ENCODE measurements at regions not wholly inside any gene's neighbourhood (a gene's known extent, or its start where the extent isn't known, plus 50 kb on each side); places are given as distances from the start of the nearest gene placed in this dataset.

GRCh38 chr2:174659069-174659900, 61.7 kb upstream of the WIPF1 start:
- Histone ChIP-seq H2AFZ (ENCODE audit: low read depth) (no peak overlapping the region), H3K4me2 (no peak overlapping the region), H3K4me3 (ENCODE audit: low read depth in 2 of 2, low read length in 1 of 2) (no peak overlapping the region), H3K4me1 (ENCODE audit: control insufficient read depth in 1 of 2, insufficient read depth in 2 of 2, low read depth in 1 of 2, low read length in 1 of 2) (peaks cover 19 to 44% of the 10 kb centered on the region in 2 experiments), H3F3A (replicated peaks; ENCODE audit: insufficient read depth) (peaks cover 18% of the 10 kb centered on the region), H4K20me1 (ENCODE audit: insufficient read depth) (peaks cover 8% of the 10 kb centered on the region), H3K27me3 (ENCODE audit: insufficient read depth) (no peaks in the 10 kb centered on the region), H3K9ac (no peak overlapping the region), H3K9me3 (no peaks in the 10 kb centered on the region), H3K36me3 (replicated peaks in 1 of 2; ENCODE audit: control insufficient read depth in 1 of 2, insufficient read depth in 2 of 2, low read length in 1 of 2) (peaks cover 14 to 20% of the 10 kb centered on the region in 2 experiments), H3K79me2 (ENCODE audit: insufficient read depth) (peaks cover 73% of the 10 kb centered on the region), H3K27ac (ENCODE audit: low read depth in 2 of 2, low read length in 1 of 2) (no peak overlapping the region), H3K9me2 (no peaks in the 10 kb centered on the region)
- CTCF ChIA-PET, result interaction anchor here (1.0 kb wide), 2 partner anchors 10 to 41 kb away, joined by 3 read pairs; no protein-coding TSS in a partner anchor
- DNase-seq, result no peak
- POLR2A ChIA-PET, result no interaction called here
- WGBS (ENCODE audit: low lambda C conversion rate), result 83% methylated on average over 7 of the region's 7 CpGs
- TF ChIP-seq ELF1 (IDR thresholded peaks at IDR 0.05), result no peak
- TF ChIP-seq, protein P1, sequence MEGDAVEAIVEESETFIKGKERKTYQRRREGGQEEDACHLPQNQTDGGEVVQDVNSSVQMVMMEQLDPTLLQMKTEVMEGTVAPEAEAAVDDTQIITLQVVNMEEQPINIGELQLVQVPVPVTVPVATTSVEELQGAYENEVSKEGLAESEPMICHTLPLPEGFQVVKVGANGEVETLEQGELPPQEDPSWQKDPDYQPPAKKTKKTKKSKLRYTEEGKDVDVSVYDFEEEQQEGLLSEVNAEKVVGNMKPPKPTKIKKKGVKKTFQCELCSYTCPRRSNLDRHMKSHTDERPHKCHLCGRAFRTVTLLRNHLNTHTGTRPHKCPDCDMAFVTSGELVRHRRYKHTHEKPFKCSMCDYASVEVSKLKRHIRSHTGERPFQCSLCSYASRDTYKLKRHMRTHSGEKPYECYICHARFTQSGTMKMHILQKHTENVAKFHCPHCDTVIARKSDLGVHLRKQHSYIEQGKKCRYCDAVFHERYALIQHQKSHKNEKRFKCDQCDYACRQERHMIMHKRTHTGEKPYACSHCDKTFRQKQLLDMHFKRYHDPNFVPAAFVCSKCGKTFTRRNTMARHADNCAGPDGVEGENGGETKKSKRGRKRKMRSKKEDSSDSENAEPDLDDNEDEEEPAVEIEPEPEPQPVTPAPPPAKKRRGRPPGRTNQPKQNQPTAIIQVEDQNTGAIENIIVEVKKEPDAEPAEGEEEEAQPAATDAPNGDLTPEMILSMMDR (IDR thresholded peaks at IDR 0.05), result no peak
- no peak for TF ChIP-seq FOSL2 (IDR thresholded peaks at IDR 0.05; ENCODE audit: borderline replicate concordance, low read depth)
- no peak for TF ChIP-seq NRF1 (IDR thresholded peaks at IDR 0.05; ENCODE audit: low read depth, low read length)
- TF ChIP-seq RFX5 (IDR thresholded peaks at IDR 0.05; ENCODE audit: low read length), result no peak
- no peak for TF ChIP-seq RXRA (IDR thresholded peaks at IDR 0.05; ENCODE audit: borderline replicate concordance, low read depth)
- no peak for TF ChIP-seq EP300 (IDR thresholded peaks at IDR 0.05; ENCODE audit: borderline replicate concordance in 1 of 2, low read depth in 1 of 2, low read length in 1 of 2)
- TF ChIP-seq, protein P2, sequence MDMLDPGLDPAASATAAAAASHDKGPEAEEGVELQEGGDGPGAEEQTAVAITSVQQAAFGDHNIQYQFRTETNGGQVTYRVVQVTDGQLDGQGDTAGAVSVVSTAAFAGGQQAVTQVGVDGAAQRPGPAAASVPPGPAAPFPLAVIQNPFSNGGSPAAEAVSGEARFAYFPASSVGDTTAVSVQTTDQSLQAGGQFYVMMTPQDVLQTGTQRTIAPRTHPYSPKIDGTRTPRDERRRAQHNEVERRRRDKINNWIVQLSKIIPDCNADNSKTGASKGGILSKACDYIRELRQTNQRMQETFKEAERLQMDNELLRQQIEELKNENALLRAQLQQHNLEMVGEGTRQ (IDR thresholded peaks at IDR 0.05; ENCODE audit: borderline replicate concordance, low read depth, low read length), result no peak
- TF ChIP-seq TEAD4 (IDR thresholded peaks at IDR 0.05; ENCODE audit: borderline replicate concordance, insufficient read depth), result no peak
- TF ChIP-seq, protein P3, sequence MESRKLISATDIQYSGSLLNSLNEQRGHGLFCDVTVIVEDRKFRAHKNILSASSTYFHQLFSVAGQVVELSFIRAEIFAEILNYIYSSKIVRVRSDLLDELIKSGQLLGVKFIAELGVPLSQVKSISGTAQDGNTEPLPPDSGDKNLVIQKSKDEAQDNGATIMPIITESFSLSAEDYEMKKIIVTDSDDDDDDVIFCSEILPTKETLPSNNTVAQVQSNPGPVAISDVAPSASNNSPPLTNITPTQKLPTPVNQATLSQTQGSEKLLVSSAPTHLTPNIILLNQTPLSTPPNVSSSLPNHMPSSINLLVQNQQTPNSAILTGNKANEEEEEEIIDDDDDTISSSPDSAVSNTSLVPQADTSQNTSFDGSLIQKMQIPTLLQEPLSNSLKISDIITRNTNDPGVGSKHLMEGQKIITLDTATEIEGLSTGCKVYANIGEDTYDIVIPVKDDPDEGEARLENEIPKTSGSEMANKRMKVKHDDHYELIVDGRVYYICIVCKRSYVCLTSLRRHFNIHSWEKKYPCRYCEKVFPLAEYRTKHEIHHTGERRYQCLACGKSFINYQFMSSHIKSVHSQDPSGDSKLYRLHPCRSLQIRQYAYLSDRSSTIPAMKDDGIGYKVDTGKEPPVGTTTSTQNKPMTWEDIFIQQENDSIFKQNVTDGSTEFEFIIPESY (IDR thresholded peaks at IDR 0.05; ENCODE audit: borderline replicate concordance, low read depth), result no peak
- no peak for TF ChIP-seq SIN3A (IDR thresholded peaks at IDR 0.05; ENCODE audit: borderline replicate concordance, low read depth, low read length)
- no peak for TF ChIP-seq GABPA (IDR thresholded peaks at IDR 0.05; ENCODE audit: low read depth)

All from SK-N-SH (cell line).